HepG2 (cell line): ENCODE measurements at regions not wholly inside any gene's neighbourhood (a gene's known extent, or its start where the extent isn't known, plus 50 kb on each side); places are given as distances from the start of the nearest gene placed in this dataset.

Source experiments
- ARHGAP35 ChIP-seq: sonication (generic); formaldehyde crosslinking; IDR thresholded peaks from 2 replicates; pipeline ENCODE4 v1.9.0; 2022; ENCODE audit warnings: mild to moderate bottlenecking, inconsistent platforms, moderate library complexity, missing genetic modification reagents, borderline replicate concordance
- ARNT ChIP-seq: fragments of 450-650 bp; IDR thresholded peaks from 2 replicates; pipeline ENCODE4 v1.6.1; 2017
- CEBPB ChIP-seq: IDR thresholded peaks from 2 replicates; pipeline ENCODE4 v1.6.1; 2011; ENCODE audit warnings: low read depth, low read length, improper control_type of control experiment, borderline replicate concordance
- ESRRA ChIP-seq: sonication (generic); formaldehyde crosslinking; IDR thresholded peaks from 2 replicates; pipeline ENCODE4 v1.5.1; 2020; ENCODE audit warnings: mild to moderate bottlenecking, low read depth, missing genetic modification reagents
- ETV5 ChIP-seq: IDR thresholded peaks from 2 replicates; pipeline ENCODE4 v1.6.1; 2018; ENCODE audit warnings: missing biosample characterization, missing genetic modification reagents, inconsistent platforms, borderline replicate concordance
- IKZF1 ChIP-seq: fragments of 450-650 bp; IDR thresholded peaks from 2 replicates; pipeline ENCODE4 v1.7.1; 2016
- ISL2 ChIP-seq: sonication (generic); formaldehyde crosslinking; IDR thresholded peaks from 2 replicates; pipeline ENCODE4 v1.5.0; 2020; ENCODE audit warnings: missing genetic modification reagents
- KAT2B ChIP-seq: fragments of 150-350 bp; IDR thresholded peaks from 2 replicates; pipeline ENCODE4 v1.6.1; 2014; ENCODE audit warnings: low read depth, low read length, borderline replicate concordance
- LCORL ChIP-seq, 2 experiments: fragments of 450-650 bp in 1 of 2; sonication (generic) in 1 of 2; formaldehyde crosslinking in 1 of 2; IDR thresholded peaks; 2 replicates each; pipeline versions ENCODE4 v1.5.0 to v1.6.1; 2017 to 2020; ENCODE audit warnings: antibody characterized with exemption in 1 of 2, missing genetic modification reagents in 1 of 2
- MAFK ChIP-seq, 2 experiments: IDR thresholded peaks in 1 of 2; conservative IDR thresholded peaks in 1 of 2; 2 replicates each; pipeline ENCODE4 v1.6.1; 2011; ENCODE audit warnings: improper control_type of control experiment in 2 of 2, low read length in 2 of 2
- RBAK ChIP-seq: sonication (generic); formaldehyde crosslinking; IDR thresholded peaks from 2 replicates; pipeline ENCODE4 v1.5.1; 2020; ENCODE audit warnings: mild to moderate bottlenecking, missing genetic modification reagents
- REXO4 ChIP-seq: sonication (generic); formaldehyde crosslinking; IDR thresholded peaks from 2 replicates; pipeline ENCODE4 v1.8.0; 2022; ENCODE audit warnings: missing genetic modification reagents, mild to moderate bottlenecking, borderline replicate concordance
- SALL1 ChIP-seq: sonication (generic); formaldehyde crosslinking; IDR thresholded peaks from 2 replicates; pipeline ENCODE4 v1.8.0; 2022; ENCODE audit warnings: mild to moderate bottlenecking, missing genetic modification reagents
- SAP130 ChIP-seq: IDR thresholded peaks from 2 replicates; pipeline ENCODE4 v1.6.1; 2016; ENCODE audit warnings: low read depth
- SP5 ChIP-seq: IDR thresholded peaks from 2 replicates; pipeline ENCODE4 v1.6.1; 2016; ENCODE audit warnings: low read depth, borderline replicate concordance
- SRSF1 ChIP-seq: fragments of 200-400 bp; formaldehyde crosslinking; optimal IDR thresholded peaks from 2 replicates; pipeline ENCODE3; 2017; ENCODE audit warnings: mild to moderate bottlenecking, low read depth, low read length, moderate library complexity
- YEATS2 ChIP-seq: sonication (generic); formaldehyde crosslinking; IDR thresholded peaks from 2 replicates; pipeline ENCODE4 v1.4.0; 2020; ENCODE audit warnings: missing genetic modification reagents, borderline replicate concordance
- ZFP1 ChIP-seq: IDR thresholded peaks from 2 replicates; pipeline ENCODE4 v1.6.1; 2016
- ZFX ChIP-seq: sonication (generic); formaldehyde crosslinking; IDR thresholded peaks from 2 replicates; pipeline ENCODE4 v1.4.0; 2020; ENCODE audit warnings: mild to moderate bottlenecking, low read depth, missing genetic modification reagents, moderate library complexity
- TF ChIP-seq, protein P1 (sequence below): sonication (generic); formaldehyde crosslinking; IDR thresholded peaks from 2 replicates; pipeline ENCODE4 v1.4.0; 2020; ENCODE audit warnings: missing genetic modification reagents, mild to moderate bottlenecking, borderline replicate concordance
- TF ChIP-seq, protein P2 (sequence below): IDR thresholded peaks from 2 replicates; pipeline ENCODE4 v1.6.1; 2016; ENCODE audit warnings: low read depth, missing genetic modification reagents, missing compliant biosample characterization
- TF ChIP-seq, protein P3 (sequence below): sonication (generic); formaldehyde crosslinking; IDR thresholded peaks from 2 replicates; pipeline ENCODE4 v1.4.0; 2020; ENCODE audit warnings: missing genetic modification reagents

DNA sequence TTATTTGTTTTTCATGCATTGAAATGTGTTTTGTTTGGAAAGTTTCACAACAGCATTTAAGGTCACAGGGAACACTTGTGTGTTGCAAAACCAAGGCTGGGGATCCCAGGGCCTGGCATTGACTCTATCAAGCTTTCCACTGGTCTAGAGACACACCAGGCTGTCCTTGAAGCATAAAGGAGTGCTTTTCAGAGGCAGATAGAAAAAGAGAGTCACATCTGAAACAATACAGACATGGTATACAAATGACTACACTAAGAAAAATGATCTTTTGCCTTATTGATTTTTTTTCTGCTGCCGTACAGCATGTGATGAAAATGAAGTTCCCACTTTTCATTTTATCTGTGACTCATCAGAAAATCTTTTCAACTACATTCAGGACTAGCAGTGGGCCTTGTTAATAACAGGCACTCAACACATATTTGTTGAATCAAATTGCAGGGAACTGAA is 61.9 kb upstream of the ZCCHC2 start (continued):
- peak; percentile 59; the same call in 1 of the 2 replicates for TF ChIP-seq SP5 (CRISPR knock-in tag)
- TF ChIP-seq, protein P1, sequence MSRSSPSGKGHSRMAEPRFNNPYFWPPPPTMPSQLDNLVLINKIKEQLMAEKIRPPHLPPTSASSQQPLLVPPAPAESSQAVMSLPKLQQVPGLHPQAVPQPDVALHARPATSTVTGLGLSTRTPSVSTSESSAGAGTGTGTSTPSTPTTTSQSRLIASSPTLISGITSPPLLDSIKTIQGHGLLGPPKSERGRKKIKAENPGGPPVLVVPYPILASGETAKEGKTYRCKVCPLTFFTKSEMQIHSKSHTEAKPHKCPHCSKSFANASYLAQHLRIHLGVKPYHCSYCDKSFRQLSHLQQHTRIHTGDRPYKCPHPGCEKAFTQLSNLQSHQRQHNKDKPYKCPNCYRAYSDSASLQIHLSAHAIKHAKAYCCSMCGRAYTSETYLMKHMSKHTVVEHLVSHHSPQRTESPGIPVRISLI (CRISPR knock-in tag): peak; percentile 81; the same call in 1 of the 2 replicates
- TF ChIP-seq, protein P2, sequence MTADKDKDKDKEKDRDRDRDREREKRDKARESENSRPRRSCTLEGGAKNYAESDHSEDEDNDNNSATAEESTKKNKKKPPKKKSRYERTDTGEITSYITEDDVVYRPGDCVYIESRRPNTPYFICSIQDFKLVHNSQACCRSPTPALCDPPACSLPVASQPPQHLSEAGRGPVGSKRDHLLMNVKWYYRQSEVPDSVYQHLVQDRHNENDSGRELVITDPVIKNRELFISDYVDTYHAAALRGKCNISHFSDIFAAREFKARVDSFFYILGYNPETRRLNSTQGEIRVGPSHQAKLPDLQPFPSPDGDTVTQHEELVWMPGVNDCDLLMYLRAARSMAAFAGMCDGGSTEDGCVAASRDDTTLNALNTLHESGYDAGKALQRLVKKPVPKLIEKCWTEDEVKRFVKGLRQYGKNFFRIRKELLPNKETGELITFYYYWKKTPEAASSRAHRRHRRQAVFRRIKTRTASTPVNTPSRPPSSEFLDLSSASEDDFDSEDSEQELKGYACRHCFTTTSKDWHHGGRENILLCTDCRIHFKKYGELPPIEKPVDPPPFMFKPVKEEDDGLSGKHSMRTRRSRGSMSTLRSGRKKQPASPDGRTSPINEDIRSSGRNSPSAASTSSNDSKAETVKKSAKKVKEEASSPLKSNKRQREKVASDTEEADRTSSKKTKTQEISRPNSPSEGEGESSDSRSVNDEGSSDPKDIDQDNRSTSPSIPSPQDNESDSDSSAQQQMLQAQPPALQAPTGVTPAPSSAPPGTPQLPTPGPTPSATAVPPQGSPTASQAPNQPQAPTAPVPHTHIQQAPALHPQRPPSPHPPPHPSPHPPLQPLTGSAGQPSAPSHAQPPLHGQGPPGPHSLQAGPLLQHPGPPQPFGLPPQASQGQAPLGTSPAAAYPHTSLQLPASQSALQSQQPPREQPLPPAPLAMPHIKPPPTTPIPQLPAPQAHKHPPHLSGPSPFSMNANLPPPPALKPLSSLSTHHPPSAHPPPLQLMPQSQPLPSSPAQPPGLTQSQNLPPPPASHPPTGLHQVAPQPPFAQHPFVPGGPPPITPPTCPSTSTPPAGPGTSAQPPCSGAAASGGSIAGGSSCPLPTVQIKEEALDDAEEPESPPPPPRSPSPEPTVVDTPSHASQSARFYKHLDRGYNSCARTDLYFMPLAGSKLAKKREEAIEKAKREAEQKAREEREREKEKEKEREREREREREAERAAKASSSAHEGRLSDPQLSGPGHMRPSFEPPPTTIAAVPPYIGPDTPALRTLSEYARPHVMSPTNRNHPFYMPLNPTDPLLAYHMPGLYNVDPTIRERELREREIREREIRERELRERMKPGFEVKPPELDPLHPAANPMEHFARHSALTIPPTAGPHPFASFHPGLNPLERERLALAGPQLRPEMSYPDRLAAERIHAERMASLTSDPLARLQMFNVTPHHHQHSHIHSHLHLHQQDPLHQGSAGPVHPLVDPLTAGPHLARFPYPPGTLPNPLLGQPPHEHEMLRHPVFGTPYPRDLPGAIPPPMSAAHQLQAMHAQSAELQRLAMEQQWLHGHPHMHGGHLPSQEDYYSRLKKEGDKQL (CRISPR knock-in tag): peak; percentile 75; the same call in 1 of the 2 replicates
- peak; percentile 72 for TF ChIP-seq KAT2B
- TF ChIP-seq RBAK (CRISPR knock-in tag): no peak
- peak; percentile 99 for TF ChIP-seq CEBPB
- TF ChIP-seq ZFP1: peak; percentile 20; the same call in 1 of the 2 replicates
- peak; percentile 21; the same call in 1 of the 2 replicates for TF ChIP-seq ZFX (CRISPR knock-in tag)
- TF ChIP-seq ESRRA: peak; percentile 74
- peak; percentile 96 for TF ChIP-seq ISL2
- TF ChIP-seq, protein P3, sequence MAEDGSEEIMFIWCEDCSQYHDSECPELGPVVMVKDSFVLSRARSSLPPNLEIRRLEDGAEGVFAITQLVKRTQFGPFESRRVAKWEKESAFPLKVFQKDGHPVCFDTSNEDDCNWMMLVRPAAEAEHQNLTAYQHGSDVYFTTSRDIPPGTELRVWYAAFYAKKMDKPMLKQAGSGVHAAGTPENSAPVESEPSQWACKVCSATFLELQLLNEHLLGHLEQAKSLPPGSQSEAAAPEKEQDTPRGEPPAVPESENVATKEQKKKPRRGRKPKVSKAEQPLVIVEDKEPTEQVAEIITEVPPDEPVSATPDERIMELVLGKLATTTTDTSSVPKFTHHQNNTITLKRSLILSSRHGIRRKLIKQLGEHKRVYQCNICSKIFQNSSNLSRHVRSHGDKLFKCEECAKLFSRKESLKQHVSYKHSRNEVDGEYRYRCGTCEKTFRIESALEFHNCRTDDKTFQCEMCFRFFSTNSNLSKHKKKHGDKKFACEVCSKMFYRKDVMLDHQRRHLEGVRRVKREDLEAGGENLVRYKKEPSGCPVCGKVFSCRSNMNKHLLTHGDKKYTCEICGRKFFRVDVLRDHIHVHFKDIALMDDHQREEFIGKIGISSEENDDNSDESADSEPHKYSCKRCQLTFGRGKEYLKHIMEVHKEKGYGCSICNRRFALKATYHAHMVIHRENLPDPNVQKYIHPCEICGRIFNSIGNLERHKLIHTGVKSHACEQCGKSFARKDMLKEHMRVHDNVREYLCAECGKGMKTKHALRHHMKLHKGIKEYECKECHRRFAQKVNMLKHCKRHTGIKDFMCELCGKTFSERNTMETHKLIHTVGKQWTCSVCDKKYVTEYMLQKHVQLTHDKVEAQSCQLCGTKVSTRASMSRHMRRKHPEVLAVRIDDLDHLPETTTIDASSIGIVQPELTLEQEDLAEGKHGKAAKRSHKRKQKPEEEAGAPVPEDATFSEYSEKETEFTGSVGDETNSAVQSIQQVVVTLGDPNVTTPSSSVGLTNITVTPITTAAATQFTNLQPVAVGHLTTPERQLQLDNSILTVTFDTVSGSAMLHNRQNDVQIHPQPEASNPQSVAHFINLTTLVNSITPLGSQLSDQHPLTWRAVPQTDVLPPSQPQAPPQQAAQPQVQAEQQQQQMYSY (CRISPR knock-in tag): no peak
- TF ChIP-seq REXO4 (CRISPR knock-in tag): no peak
- no peak for TF ChIP-seq ARNT
- TF ChIP-seq SRSF1: no peak
- TF ChIP-seq YEATS2 (CRISPR knock-in tag): peak; percentile 52; the same call in 1 of the 2 replicates
- peak; percentile 85 for TF ChIP-seq SAP130 (CRISPR knock-in tag)
- TF ChIP-seq SALL1 (CRISPR knock-in tag): peak; percentile 98
- no peak for TF ChIP-seq LCORL (IDR thresholded peaks at IDR 0.05)
- peak; percentile 65 for TF ChIP-seq LCORL (CRISPR knock-in tag; IDR thresholded peaks at IDR 0.05)
- TF ChIP-seq IKZF1: no peak
- no peak for TF ChIP-seq ARHGAP35 (CRISPR knock-in tag)
- TF ChIP-seq MAFK (conservative IDR thresholded peaks at IDR 0.05 in 1 of 2, IDR thresholded peaks at IDR 0.05 in 1 of 2; ENCODE audit: low read length in 2 of 2): peak; percentile 45 to 80; a peak in 3 of 4 replicates
- peak; percentile 35; the same call in 1 of the 2 replicates for TF ChIP-seq ETV5
